ENCODE measurements at regions not wholly inside any gene's neighbourhood (a gene's known extent, or its start where the extent isn't known, plus 50 kb on each side); places are given as distances from the start of the nearest gene placed in this dataset.

- Histone ChIP-seq H3K9me3 (ENCODE audit: control insufficient read depth in 1 of 2, low read length in 2 of 2) (peaks cover 0 to 2% of the 10 kb centered on the region in 2 donors), H3K27ac (ENCODE audit: low read depth, low read length) (no peak overlapping the region), H3K27me3 (ENCODE audit: control insufficient read depth in 1 of 2, insufficient read depth in 2 of 2, low read length in 2 of 2) (no peaks in the 10 kb centered on the region), H3K9ac (ENCODE audit: low read depth in 1 of 2, low read length in 2 of 2) (no peak overlapping the region), H3K4me3 (ENCODE audit: low read depth in 1 of 2, low read length in 2 of 2) (no peak overlapping the region), H3K36me3 (ENCODE audit: control insufficient read depth in 1 of 2, insufficient read depth in 2 of 2, low read length in 2 of 2) (no peaks in the 10 kb centered on the region), H3K4me1 (ENCODE audit: control insufficient read depth in 1 of 2, insufficient read depth in 2 of 2, low read length in 2 of 2) (peaks cover 0 to 7% of the 10 kb centered on the region in 2 donors)
Measured at GRCh38 chr13:79681069-79681468, 200.1 kb downstream of the NDFIP2 start.

GRCh38 chr13:79680485-79680884, 199.5 kb downstream of the NDFIP2 start:
- Histone ChIP-seq H3K4me1 (ENCODE audit: control insufficient read depth in 1 of 2, insufficient read depth in 2 of 2, low read length in 2 of 2) (peaks cover 0 to 9% of the 10 kb centered on the region in 2 donors), H3K9ac (ENCODE audit: low read depth in 1 of 2, low read length in 2 of 2) (no peak overlapping the region), H3K9me3 (ENCODE audit: control insufficient read depth in 1 of 2, low read length in 2 of 2) (peaks cover 0 to 2% of the 10 kb centered on the region in 2 donors)

GRCh38 chr13:79679334-79679733, 198.4 kb downstream of the NDFIP2 start:
- peaks cover 0 to 9% of the 10 kb centered on the region in 2 donors for H3K4me1 ChIP-seq (ENCODE audit: control insufficient read depth in 1 of 2, insufficient read depth in 2 of 2, low read length in 2 of 2)
- no peaks in the 10 kb centered on the region for H3K36me3 ChIP-seq (ENCODE audit: control insufficient read depth in 1 of 2, insufficient read depth in 2 of 2, low read length in 2 of 2)
- H3K9ac ChIP-seq (ENCODE audit: low read depth in 1 of 2, low read length in 2 of 2), result no peak overlapping the region
- H3K4me3 ChIP-seq (ENCODE audit: low read depth in 1 of 2, low read length in 2 of 2), result no peak overlapping the region
- H3K27me3 ChIP-seq (ENCODE audit: control insufficient read depth in 1 of 2, insufficient read depth in 2 of 2, low read length in 2 of 2), result no peaks in the 10 kb centered on the region
- peaks cover 0 to 2% of the 10 kb centered on the region in 2 donors for H3K9me3 ChIP-seq (ENCODE audit: control insufficient read depth in 1 of 2, low read length in 2 of 2)
- no peak overlapping the region for H3K27ac ChIP-seq (ENCODE audit: low read depth, low read length)

More at GRCh38 chr13:79680485-79680884, 199.5 kb downstream of the NDFIP2 start:
- Histone ChIP-seq H3K36me3 (ENCODE audit: control insufficient read depth in 1 of 2, insufficient read depth in 2 of 2, low read length in 2 of 2) (no peaks in the 10 kb centered on the region), H3K4me3 (ENCODE audit: low read depth in 1 of 2, low read length in 2 of 2) (no peak overlapping the region), H3K27ac (ENCODE audit: low read depth, low read length) (no peak overlapping the region), H3K27me3 (ENCODE audit: control insufficient read depth in 1 of 2, insufficient read depth in 2 of 2, low read length in 2 of 2) (no peaks in the 10 kb centered on the region)

- no peaks in the 10 kb centered on the region for H3K27me3 ChIP-seq (ENCODE audit: control insufficient read depth in 1 of 2, insufficient read depth in 2 of 2, low read length in 2 of 2)
- H3K4me1 ChIP-seq (ENCODE audit: control insufficient read depth in 1 of 2, insufficient read depth in 2 of 2, low read length in 2 of 2), result peaks cover 0 to 9% of the 10 kb centered on the region in 2 donors
- H3K9me3 ChIP-seq (ENCODE audit: control insufficient read depth in 1 of 2, low read length in 2 of 2), result peaks cover 0 to 2% of the 10 kb centered on the region in 2 donors
- H3K27ac ChIP-seq (ENCODE audit: low read depth, low read length), result no peak overlapping the region
- H3K36me3 ChIP-seq (ENCODE audit: control insufficient read depth in 1 of 2, insufficient read depth in 2 of 2, low read length in 2 of 2), result no peaks in the 10 kb centered on the region
- H3K4me3 ChIP-seq (ENCODE audit: low read depth in 1 of 2, low read length in 2 of 2), result no peak overlapping the region
- no peak overlapping the region for H3K9ac ChIP-seq (ENCODE audit: low read depth in 1 of 2, low read length in 2 of 2)
Measured at GRCh38 chr13:79678100-79678499, 197.1 kb downstream of the NDFIP2 start.

- no peaks in the 10 kb centered on the region for H3K27me3 ChIP-seq (ENCODE audit: control insufficient read depth in 1 of 2, insufficient read depth in 2 of 2, low read length in 2 of 2)
- no peak overlapping the region for H3K27ac ChIP-seq (ENCODE audit: low read depth, low read length)
- H3K9me3 ChIP-seq (ENCODE audit: control insufficient read depth in 1 of 2, low read length in 2 of 2), result no peaks in the 10 kb centered on the region
- no peaks in the 10 kb centered on the region for H3K36me3 ChIP-seq (ENCODE audit: control insufficient read depth in 1 of 2, insufficient read depth in 2 of 2, low read length in 2 of 2)
- no peak overlapping the region for H3K4me3 ChIP-seq (ENCODE audit: low read depth in 1 of 2, low read length in 2 of 2)
- H3K4me1 ChIP-seq (ENCODE audit: control insufficient read depth in 1 of 2, insufficient read depth in 2 of 2, low read length in 2 of 2), result peaks cover 0 to 9% of the 10 kb centered on the region in 2 donors
- H3K9ac ChIP-seq (ENCODE audit: low read depth in 1 of 2, low read length in 2 of 2), result no peak overlapping the region
Measured at GRCh38 chr13:79675931-79676660, 195.1 kb downstream of the NDFIP2 start.

- no peaks in the 10 kb centered on the region for H3K9me3 ChIP-seq (ENCODE audit: control insufficient read depth in 1 of 2, low read length in 2 of 2)
- no peak overlapping the region for H3K9ac ChIP-seq (ENCODE audit: low read depth in 1 of 2, low read length in 2 of 2)
- H3K27me3 ChIP-seq (ENCODE audit: control insufficient read depth in 1 of 2, insufficient read depth in 2 of 2, low read length in 2 of 2), result no peaks in the 10 kb centered on the region
- no peak overlapping the region for H3K27ac ChIP-seq (ENCODE audit: low read depth, low read length)
- H3K4me3 ChIP-seq (ENCODE audit: low read depth in 1 of 2, low read length in 2 of 2), result no peak overlapping the region
- peaks cover 0 to 9% of the 10 kb centered on the region in 2 donors for H3K4me1 ChIP-seq (ENCODE audit: control insufficient read depth in 1 of 2, insufficient read depth in 2 of 2, low read length in 2 of 2)
- no peaks in the 10 kb centered on the region for H3K36me3 ChIP-seq (ENCODE audit: control insufficient read depth in 1 of 2, insufficient read depth in 2 of 2, low read length in 2 of 2)
Measured at GRCh38 chr13:79674765-79675515, 194.0 kb downstream of the NDFIP2 start.

- H3K27ac ChIP-seq (ENCODE audit: low read depth, low read length), result no peak overlapping the region
- H3K36me3 ChIP-seq (ENCODE audit: control insufficient read depth in 1 of 2, insufficient read depth in 2 of 2, low read length in 2 of 2), result no peaks in the 10 kb centered on the region
- no peak overlapping the region for H3K4me3 ChIP-seq (ENCODE audit: low read depth in 1 of 2, low read length in 2 of 2)
Measured at GRCh38 chr13:79673993-79674377, 193.0 kb downstream of the NDFIP2 start.

GRCh38 chr13:79673310-79673992, 192.5 kb downstream of the NDFIP2 start:
- Histone ChIP-seq H3K4me1 (ENCODE audit: control insufficient read depth in 1 of 2, insufficient read depth in 2 of 2, low read length in 2 of 2) (peaks cover 6 to 13% of the 10 kb centered on the region in 2 donors), H3K4me3 (ENCODE audit: low read depth in 1 of 2, low read length in 2 of 2) (no peak overlapping the region), H3K27ac (ENCODE audit: low read depth, low read length) (no peak overlapping the region), H3K9ac (ENCODE audit: low read depth in 1 of 2, low read length in 2 of 2) (no peak overlapping the region), H3K36me3 (ENCODE audit: control insufficient read depth in 1 of 2, insufficient read depth in 2 of 2, low read length in 2 of 2) (no peaks in the 10 kb centered on the region), H3K9me3 (ENCODE audit: control insufficient read depth in 1 of 2, low read length in 2 of 2) (no peaks in the 10 kb centered on the region), H3K27me3 (ENCODE audit: control insufficient read depth in 1 of 2, insufficient read depth in 2 of 2, low read length in 2 of 2) (no peaks in the 10 kb centered on the region)

More at GRCh38 chr13:79673993-79674377, 193.0 kb downstream of the NDFIP2 start:
- Histone ChIP-seq H3K9ac (ENCODE audit: low read depth in 1 of 2, low read length in 2 of 2) (no peak overlapping the region), H3K9me3 (ENCODE audit: control insufficient read depth in 1 of 2, low read length in 2 of 2) (no peaks in the 10 kb centered on the region), H3K27me3 (ENCODE audit: control insufficient read depth in 1 of 2, insufficient read depth in 2 of 2, low read length in 2 of 2) (no peaks in the 10 kb centered on the region), H3K4me1 (ENCODE audit: control insufficient read depth in 1 of 2, insufficient read depth in 2 of 2, low read length in 2 of 2) (peaks cover under 1 to 9% of the 10 kb centered on the region in 2 donors)

GRCh38 chr13:79671420-79671819, 190.5 kb downstream of the NDFIP2 start:
- no peak overlapping the region for H3K27ac ChIP-seq (ENCODE audit: low read depth, low read length)
- H3K36me3 ChIP-seq (ENCODE audit: control insufficient read depth in 1 of 2, insufficient read depth in 2 of 2, low read length in 2 of 2), result no peaks in the 10 kb centered on the region

More at GRCh38 chr13:79671420-79671819, 190.5 kb downstream of the NDFIP2 start:
- H3K9ac ChIP-seq (ENCODE audit: low read depth in 1 of 2, low read length in 2 of 2), result no peak overlapping the region
- H3K4me1 ChIP-seq (ENCODE audit: control insufficient read depth in 1 of 2, insufficient read depth in 2 of 2, low read length in 2 of 2), result peaks cover 18% of the 10 kb centered on the region in 2 donors
- H3K4me3 ChIP-seq (ENCODE audit: low read depth in 1 of 2, low read length in 2 of 2), result no peak overlapping the region
- H3K27me3 ChIP-seq (ENCODE audit: control insufficient read depth in 1 of 2, insufficient read depth in 2 of 2, low read length in 2 of 2), result no peaks in the 10 kb centered on the region
- no peaks in the 10 kb centered on the region for H3K9me3 ChIP-seq (ENCODE audit: control insufficient read depth in 1 of 2, low read length in 2 of 2)
